GM21367 (cell line): ENCODE measurements at regions not wholly inside any gene's neighbourhood (a gene's known extent, or its start where the extent isn't known, plus 50 kb on each side); places are given as distances from the start of the nearest gene placed in this dataset.

Experiments used
- ATAC-seq: cut with Tn5 transposase; IDR thresholded peaks from one replicate; pipeline ENCODE4 v1.9.1; 2021; ENCODE audit not compliant: unreplicated experiment

GRCh38 chr2:236940916-236941520, 144.7 kb upstream of the COPS8 start:
- ATAC-seq, result no peak

GRCh38 chr2:236941551-236941950, 144.1 kb upstream of the COPS8 start:
- ATAC-seq, result no peak

DNA sequence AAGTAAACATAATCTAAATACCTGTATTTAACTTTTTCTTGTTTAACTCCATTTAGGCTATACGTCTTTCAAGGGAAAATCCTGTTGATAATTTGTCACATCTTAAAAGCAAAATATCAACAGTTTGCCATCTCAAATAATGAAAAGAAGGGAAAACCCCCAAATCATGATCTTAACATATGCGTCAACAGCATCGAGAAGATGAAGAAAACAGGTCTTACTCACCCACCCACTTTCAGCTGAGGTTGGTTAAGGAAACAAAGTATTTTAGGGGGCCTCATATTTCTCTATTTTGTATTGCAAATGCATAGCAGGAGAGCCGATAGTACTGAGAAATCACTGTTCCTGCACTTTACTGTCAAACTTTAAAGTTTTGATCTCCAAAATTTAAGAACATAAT, 143.1 kb upstream of the COPS8 start:
- ATAC-seq, result no peak

GRCh38 chr2:236943068-236943467, 142.6 kb upstream of the COPS8 start:
- ATAC-seq, result no peak

- ATAC-seq, result no peak
Observed at GRCh38 chr2:236943841-236944513, 141.7 kb upstream of the COPS8 start.

GRCh38 chr2:236944561-236944960, 141.1 kb upstream of the COPS8 start:
- no peak for ATAC-seq

DNA sequence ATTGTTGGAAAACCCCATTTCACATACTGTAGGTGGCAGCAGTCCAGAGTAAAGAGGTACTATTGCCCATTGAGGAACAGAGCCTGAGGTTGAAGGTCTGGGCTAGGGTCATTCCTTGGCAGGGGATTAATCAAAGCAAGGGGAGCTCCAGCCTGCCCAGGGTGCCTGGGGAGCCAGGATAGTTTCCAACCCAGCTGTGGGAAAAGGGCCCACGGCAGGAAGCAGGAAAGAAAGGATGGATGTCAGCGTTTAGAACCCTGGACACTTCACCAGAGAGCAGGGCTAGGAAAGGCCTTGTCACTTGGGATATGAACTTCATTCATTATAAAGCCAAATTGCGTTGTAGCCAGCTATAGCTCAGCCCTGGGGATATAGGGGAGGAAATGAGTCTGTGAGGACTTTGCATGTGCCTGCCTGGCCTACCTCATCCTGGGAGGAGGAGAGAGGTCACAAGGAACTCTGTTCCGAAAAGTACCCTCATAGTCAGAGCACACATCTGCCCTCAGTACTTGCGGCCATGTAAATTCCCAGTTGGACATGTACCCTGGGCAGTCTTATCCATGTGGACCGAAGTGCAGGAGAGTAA, 140.2 kb upstream of the COPS8 start:
- no peak for ATAC-seq

DNA sequence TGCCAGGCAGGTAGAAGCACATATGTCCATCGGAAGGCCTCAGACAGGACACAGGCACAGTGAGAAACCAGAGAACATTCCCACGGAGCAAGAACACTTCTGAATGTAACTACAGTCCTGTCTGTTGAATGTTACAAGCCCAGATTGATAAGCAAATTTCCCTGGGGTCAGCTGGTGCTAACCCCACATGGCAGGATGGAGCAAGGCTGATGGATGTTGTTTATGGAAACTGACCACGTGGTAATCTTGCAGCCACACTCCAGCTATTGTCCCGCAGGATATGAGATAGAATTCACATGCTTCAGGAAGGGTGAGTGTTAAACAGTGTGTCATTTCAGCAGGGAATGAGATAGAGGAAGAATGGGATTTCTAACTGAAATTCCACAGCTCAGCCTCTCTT, 138.8 kb upstream of the COPS8 start:
- ATAC-seq, result no peak

DNA sequence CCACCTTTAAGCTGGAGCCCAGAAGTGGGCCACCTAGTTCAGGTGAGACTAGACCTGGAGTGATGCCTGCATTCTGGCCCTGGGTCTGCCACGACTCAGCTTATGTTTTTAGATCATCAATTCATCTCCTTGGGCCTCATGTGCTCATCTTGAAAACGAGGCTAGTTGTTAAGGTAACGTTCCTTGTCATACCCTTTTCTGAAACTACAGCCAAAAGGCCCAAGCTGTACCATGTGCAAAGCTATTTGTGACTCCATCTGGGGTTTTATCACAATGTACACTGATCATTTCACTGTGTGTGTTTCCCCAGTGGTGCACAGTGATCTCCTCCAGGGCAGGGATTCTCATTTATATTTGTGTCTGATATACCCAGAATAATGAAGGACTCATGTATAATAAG, 138.4 kb upstream of the COPS8 start:
- no peak for ATAC-seq

DNA sequence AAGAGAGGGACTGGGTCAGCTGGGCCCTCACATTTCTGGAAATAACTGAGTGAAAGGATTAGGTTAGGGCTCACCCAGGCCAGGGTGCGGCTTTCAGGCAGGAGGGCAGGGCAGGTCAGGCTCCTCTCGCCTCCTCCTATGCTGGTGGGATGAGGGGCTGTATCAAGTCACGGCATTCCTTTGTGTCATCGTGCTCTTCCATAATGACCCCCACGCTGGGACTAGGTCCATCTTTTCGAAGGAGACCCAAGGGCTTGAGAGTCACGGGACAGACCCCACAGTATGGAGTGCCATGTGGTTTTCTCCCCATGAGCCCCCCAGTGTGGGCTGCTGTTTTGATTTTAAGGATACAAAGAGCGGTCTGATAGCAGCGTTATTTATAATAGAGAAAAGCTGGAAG, 137.8 kb upstream of the COPS8 start:
- ATAC-seq, result no peak

DNA sequence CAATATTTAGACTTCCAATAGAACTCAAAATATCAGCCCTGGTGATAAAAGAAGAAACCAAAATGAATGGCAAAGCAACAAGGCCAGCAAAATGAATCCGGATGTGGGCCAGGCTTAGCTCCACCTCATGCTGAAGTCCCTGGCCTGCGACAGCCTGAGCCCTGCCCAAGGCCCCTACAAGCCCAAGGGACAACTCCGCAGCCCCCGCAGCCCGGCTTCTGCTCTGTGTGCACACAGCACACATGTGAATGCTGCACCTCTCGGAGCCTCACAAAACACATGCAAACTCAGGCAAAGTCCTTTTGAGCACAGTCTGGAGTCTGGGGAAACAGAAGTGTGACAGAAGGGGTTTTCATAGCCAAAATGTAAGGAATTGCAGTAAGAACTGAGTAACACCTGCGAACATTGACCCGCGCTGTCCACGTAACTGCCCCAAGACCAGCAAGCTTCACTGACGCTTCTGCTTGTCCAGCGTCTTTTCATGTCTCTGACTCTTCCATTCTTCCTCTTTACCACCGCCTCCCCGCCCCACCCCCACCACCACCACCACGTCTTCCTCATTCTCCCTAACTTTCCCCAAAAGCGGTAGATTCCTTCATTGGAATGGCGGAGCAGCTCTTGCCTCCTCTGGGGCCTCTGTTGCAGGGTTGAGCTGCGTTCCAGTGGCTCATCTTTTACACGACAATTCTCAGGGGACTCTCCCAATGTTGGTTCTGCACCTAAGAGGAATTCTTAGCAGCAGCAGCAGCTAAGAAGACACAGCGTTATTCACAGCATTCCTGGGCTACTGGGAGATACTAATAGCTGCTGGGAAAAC, 136.4 kb upstream of the COPS8 start:
- no peak for ATAC-seq

GRCh38 chr2:236951830-236952475, 133.7 kb upstream of the COPS8 start:
- ATAC-seq, result no peak

DNA sequence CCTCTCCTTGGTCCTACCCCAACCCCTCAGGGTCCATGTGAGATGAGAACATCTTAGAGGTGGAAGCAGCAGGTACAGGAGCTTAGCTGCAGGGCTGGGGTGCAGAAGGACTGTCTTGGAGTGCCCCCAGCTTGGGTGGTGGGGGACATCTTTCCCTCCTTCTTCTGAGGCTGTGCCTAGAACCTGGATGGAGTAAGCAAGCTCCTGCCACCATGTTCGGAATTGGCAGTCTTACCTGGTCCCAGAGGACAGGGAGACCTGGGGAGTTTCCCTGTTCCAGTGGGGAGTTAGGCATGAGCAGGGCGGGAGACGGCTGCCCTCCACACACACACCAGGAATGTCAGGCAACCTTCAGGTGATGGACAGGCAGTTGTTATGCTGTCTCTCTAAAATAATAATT, 131.0 kb upstream of the COPS8 start:
- no peak for ATAC-seq

DNA sequence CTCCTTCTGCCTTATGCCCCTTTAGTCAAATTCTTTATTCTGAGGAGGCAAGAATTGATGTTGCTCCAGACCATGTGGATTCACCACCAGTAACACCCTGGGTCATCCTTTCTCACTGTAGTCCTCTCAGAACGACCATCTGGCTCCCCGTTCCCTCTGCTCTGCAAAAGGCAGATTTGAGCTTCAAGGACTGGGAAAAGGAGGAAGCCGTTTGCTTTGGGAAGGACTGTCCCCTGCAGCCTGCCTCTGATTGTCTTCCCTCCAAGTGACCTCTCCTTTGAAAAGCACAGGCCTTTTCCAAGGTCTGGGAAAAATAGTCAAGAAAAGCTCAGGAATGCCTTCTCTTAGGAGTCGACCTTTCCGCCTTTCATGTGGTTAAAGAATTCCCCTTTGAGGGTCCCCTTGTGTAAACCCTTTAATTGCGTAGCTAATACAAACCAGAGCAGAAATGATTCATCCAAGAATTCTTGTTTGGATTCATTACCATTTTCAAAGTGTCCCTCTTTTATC, 130.1 kb upstream of the COPS8 start:
- ATAC-seq, result no peak

DNA sequence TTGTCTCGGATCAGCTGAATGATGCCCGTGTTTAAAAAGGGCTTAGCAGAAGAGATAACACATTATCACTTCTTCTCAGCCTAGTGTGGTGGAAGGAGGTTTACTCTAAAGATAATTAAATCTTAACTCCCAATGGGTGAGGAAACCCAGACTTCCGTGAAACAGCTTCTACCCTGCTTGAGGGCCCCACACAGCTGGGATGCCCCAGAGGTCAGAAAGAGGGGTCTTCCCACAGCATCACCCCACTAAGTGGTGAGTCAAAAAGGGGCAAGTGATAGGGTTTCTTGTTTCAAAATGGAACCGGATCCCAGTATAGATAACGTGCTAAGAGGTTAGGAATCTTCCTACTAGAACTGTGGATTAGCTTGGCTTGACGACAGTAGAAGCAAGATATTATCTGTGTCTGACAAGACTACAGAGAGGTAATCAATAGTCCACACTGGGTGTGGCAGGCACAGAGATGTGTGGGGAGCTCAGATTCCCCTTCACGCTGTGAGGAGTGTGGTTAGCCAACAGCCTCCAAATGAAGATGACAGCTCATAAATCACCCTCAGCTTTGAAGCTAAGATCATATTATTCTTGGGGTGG, 129.6 kb upstream of the COPS8 start:
- ATAC-seq, result no peak

DNA sequence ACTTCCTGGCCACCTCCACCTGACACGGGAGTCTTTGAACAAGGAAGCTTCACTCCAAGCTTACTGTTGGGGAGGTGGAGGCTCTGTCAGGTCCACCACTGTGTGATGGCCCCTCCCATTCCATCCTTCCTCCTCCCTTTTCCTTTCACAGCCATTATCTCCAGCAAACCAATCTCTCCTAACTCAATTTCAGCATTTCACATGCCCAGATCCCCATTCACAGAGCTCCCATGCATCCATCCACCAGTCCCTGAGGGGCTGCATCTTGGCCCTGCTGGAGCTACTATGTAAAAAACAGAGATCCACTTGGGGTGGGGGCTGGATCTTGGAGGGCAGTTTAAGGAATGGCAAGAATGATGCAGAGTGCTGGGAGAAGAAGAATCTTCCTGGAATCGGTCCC, 129.0 kb upstream of the COPS8 start:
- no peak for ATAC-seq

DNA sequence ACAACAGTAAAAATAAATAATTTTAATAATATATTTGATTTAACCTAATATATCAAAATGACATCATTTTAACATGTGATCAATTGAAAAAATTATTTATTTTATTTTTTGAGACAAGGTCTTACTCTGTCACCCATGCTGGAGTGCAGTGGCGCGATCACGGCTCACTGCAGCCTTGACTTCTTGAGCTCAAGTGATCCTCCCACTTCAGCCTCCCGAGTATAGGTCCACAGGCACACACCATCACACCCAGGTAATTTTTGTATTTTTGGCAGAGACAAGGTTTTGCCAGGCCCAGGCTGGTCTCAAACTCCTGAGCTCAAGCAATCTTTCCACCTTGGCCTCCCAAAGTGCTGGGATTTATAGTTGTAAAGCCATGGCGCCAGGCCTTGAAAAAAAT, 126.7 kb upstream of the COPS8 start:
- ATAC-seq, result no peak

GRCh38 chr2:236959876-236960275, 125.8 kb upstream of the COPS8 start:
- no peak for ATAC-seq

DNA sequence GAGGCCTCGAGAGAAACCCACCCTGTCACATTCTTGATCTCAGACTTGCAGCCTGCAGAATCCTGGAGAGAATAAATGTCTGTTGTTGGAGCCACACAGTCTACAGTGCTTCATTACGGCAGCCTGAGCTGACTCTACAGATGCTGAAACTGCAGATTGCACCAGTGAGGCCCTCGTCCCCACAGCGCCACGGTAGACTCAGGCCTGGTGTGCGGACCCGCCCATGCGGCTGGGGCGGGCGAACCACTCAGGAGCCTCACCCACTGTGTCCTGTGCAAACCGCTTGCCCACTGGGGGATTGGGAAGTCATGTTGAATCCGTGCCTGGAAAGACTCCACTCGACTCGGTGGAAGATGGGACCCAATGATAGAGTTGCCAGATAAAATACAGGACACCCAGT, 125.2 kb upstream of the COPS8 start:
- no peak for ATAC-seq

DNA sequence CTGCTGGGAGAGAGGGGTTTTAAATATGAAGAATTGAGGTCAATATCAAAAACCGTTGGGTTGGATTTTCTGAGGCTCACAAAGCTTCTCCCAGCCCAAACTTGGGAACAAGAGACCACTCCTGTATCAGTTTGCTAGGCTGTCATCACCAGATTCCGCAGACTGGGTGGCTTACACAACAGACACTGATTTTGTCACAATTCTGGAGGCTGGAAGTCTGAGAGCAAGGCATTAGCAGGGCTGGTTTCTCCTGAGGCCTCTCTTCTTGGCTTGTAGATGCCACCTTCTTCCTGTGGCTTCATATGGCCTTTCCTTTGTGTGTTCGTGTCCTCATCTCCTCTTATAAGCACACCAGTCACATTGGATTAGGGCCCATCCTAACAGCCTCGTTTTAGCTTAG, 122.9 kb upstream of the COPS8 start:
- ATAC-seq, result no peak
